Neural cell (in vitro differentiated cells): ENCODE measurements at regions not wholly inside any gene's neighbourhood (a gene's known extent, or its start where the extent isn't known, plus 50 kb on each side); places are given as distances from the start of the nearest gene placed in this dataset.

Experiments
- H2AFZ ChIP-seq: fragments of 200-600, 300-800 bp; sonication (generic), shearing (Covaris generic); 2 replicates; pipeline ENCODE4 v1.6.0; 2014; ENCODE audit warnings: low read depth, mild to moderate bottlenecking, antibody characterized with exemption, low read length, moderate library complexity
- H3F3A ChIP-seq: fragments of 200-600 bp; shearing (Covaris generic); 2 replicates; pipeline ENCODE4 v1.6.1; 2016; ENCODE audit warnings: mild to moderate bottlenecking, moderate library complexity, mixed read lengths, antibody characterized with exemption, low read length; ENCODE audit not compliant: insufficient read depth, poor library complexity, severe bottlenecking
- H3K27ac ChIP-seq: fragments of 200-600, 300-800 bp; sonication (generic), shearing (Covaris generic); 2 replicates; pipeline ENCODE4 v1.5.1; 2014; ENCODE audit warnings: mild to moderate bottlenecking, low read length, moderate library complexity
- H3K27me3 ChIP-seq: fragments of 300-800, 200-600 bp; sonication (generic), shearing (Covaris generic); 2 replicates; pipeline ENCODE4 v1.6.0; 2014; ENCODE audit warnings: mild to moderate bottlenecking, low read depth, low read length, moderate library complexity; ENCODE audit not compliant: insufficient read depth
- H3K36me3 ChIP-seq: fragments of 300-800, 200-600 bp; sonication (generic), shearing (Covaris generic); 2 replicates; pipeline ENCODE4 v1.5.1; 2014; ENCODE audit warnings: mild to moderate bottlenecking, antibody characterized with exemption, low read length, moderate library complexity; ENCODE audit not compliant: insufficient read depth
- H3K4me2 ChIP-seq: fragments of 300-800, 200-600 bp; sonication (generic), shearing (Covaris generic); 2 replicates; pipeline ENCODE4 v1.6.0; 2014; ENCODE audit warnings: mild to moderate bottlenecking, low read length
- H3K4me3 ChIP-seq: fragments of 300-800, 200-600 bp; sonication (generic), shearing (Covaris generic); 2 replicates; pipeline ENCODE4 v1.5.1; 2014; ENCODE audit warnings: mild to moderate bottlenecking, low read length, moderate library complexity
- H3K79me2 ChIP-seq: fragments of 200-600 bp; shearing (Covaris generic); replicated peaks from 2 replicates; pipeline ENCODE4 v1.6.0; 2014; ENCODE audit warnings: mild to moderate bottlenecking, low read length, moderate library complexity; ENCODE audit not compliant: insufficient read depth
- H3K9ac ChIP-seq: fragments of 300-800, 200-600 bp; sonication (generic), shearing (Covaris generic); 2 replicates; pipeline ENCODE4 v1.6.1; 2016; ENCODE audit warnings: mild to moderate bottlenecking, low read length, mixed read lengths
- H3K9me2 ChIP-seq: fragments of 200-600 bp; shearing (Covaris generic); 2 replicates; pipeline ENCODE4 v1.6.1; 2016; ENCODE audit warnings: mild to moderate bottlenecking, low read length, mixed read lengths; ENCODE audit not compliant: insufficient read depth
- H3K9me3 ChIP-seq: fragments of 200-600, 300-800 bp; sonication (generic), shearing (Covaris generic); 2 replicates; pipeline ENCODE4 v1.6.1; 2016; ENCODE audit warnings: mild to moderate bottlenecking, mixed run types, low read length, moderate library complexity, mixed read lengths
- H4K20me1 ChIP-seq: fragments of 200-600 bp; shearing (Covaris generic); 2 replicates; pipeline ENCODE4 v1.6.1; 2016; ENCODE audit warnings: mild to moderate bottlenecking, mixed run types; ENCODE audit not compliant: insufficient read depth
- EP300 ChIP-seq: fragments of 450-650 bp; conservative IDR thresholded peaks from 2 replicates; pipeline ENCODE4 v1.6.1; 2014; ENCODE audit warnings: antibody characterized with exemption, mild to moderate bottlenecking, moderate library complexity; ENCODE audit not compliant: poor library complexity, severe bottlenecking
- EZH2 ChIP-seq: fragments of 200-600, 300-800 bp; shearing (Covaris generic), sonication (generic); IDR thresholded peaks from 2 replicates; pipeline ENCODE4 v1.6.1; 2014; ENCODE audit warnings: antibody characterized with exemption, low read length, borderline replicate concordance, mild to moderate bottlenecking; ENCODE audit not compliant: insufficient read depth, poor library complexity, severe bottlenecking
- MXI1 ChIP-seq: fragments of 450-650 bp; conservative IDR thresholded peaks from 2 replicates; pipeline ENCODE4 v1.6.1; 2014; ENCODE audit warnings: antibody characterized with exemption, mild to moderate bottlenecking; ENCODE audit not compliant: poor library complexity, severe bottlenecking
- POLR2AphosphoS5 ChIP-seq: IDR thresholded peaks from 2 replicates; pipeline ENCODE4 v1.6.1; 2012
- RAD21 ChIP-seq: fragments of 450-650 bp; conservative IDR thresholded peaks from 2 replicates; pipeline ENCODE4 v1.6.1; 2014; ENCODE audit warnings: antibody characterized with exemption, mild to moderate bottlenecking, moderate library complexity
- SMC3 ChIP-seq: fragments of 450-650 bp; conservative IDR thresholded peaks from 2 replicates; pipeline ENCODE4 v1.6.1; 2014; ENCODE audit warnings: antibody characterized with exemption, mild to moderate bottlenecking, moderate library complexity; ENCODE audit not compliant: poor library complexity
- TAF1 ChIP-seq: IDR thresholded peaks from 2 replicates; pipeline ENCODE4 v1.6.1; 2012; ENCODE audit warnings: low read depth
- TF ChIP-seq, protein P1 (sequence below): fragments of 450-650 bp; IDR thresholded peaks from 2 replicates; pipeline ENCODE4 v1.5.1; 2014; ENCODE audit warnings: antibody characterized with exemption, mild to moderate bottlenecking, moderate library complexity; ENCODE audit not compliant: poor library complexity, severe bottlenecking
- TF ChIP-seq, protein P2 (sequence below): IDR thresholded peaks from 2 replicates; pipeline ENCODE4 v1.6.1; 2012; ENCODE audit warnings: borderline replicate concordance

DNA sequence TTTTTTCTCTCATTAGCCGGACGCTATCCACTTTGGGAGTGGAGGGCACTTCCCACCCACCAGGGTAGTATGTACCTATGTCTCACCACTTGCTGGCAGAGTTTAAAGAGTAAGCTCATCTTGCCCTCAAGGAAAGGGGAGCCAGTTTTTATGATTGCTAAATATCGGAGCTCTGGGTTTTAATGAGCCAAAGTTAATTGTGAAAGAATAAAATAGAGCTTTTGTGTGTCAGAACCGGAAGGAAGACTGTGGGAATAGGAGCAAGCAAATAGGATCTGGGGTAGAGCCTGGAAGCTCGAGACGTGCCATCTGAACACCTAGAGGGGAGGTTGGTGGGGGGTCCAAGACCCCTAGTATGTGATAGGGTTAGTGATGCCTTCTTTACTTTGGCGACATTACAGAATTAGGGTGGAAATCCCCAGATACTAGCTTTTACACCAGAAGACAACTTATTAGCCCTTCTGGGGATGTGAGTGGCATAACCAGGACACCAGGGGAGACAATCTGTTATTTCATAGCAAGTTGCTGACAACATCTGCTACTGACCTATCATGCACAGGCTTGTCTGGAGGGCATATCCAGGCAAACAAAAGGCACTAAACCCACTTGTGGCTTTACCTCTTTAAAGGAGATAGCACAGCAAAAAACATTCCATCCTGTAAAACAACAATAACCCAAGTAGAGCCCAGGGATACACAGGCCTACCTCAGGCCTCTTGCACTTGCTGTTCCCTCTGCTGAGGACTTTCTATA lies 333.8 kb downstream of the ZNF621 start:
- no peak overlapping the region for H3K27ac ChIP-seq
- H3F3A ChIP-seq = no peaks in the 10 kb centered on the region
- no peaks in the 10 kb centered on the region for H3K36me3 ChIP-seq
- no peaks in the 10 kb centered on the region for H3K9me2 ChIP-seq
- no peak for TF ChIP-seq TAF1
- TF ChIP-seq RAD21 = no peak
- TF ChIP-seq, protein P1, sequence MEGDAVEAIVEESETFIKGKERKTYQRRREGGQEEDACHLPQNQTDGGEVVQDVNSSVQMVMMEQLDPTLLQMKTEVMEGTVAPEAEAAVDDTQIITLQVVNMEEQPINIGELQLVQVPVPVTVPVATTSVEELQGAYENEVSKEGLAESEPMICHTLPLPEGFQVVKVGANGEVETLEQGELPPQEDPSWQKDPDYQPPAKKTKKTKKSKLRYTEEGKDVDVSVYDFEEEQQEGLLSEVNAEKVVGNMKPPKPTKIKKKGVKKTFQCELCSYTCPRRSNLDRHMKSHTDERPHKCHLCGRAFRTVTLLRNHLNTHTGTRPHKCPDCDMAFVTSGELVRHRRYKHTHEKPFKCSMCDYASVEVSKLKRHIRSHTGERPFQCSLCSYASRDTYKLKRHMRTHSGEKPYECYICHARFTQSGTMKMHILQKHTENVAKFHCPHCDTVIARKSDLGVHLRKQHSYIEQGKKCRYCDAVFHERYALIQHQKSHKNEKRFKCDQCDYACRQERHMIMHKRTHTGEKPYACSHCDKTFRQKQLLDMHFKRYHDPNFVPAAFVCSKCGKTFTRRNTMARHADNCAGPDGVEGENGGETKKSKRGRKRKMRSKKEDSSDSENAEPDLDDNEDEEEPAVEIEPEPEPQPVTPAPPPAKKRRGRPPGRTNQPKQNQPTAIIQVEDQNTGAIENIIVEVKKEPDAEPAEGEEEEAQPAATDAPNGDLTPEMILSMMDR = no peak
- no peak for TF ChIP-seq SMC3
- no peak for TF ChIP-seq EZH2
- TF ChIP-seq MXI1 = no peak
- no peak for TF ChIP-seq EP300
- TF ChIP-seq, protein P2, sequence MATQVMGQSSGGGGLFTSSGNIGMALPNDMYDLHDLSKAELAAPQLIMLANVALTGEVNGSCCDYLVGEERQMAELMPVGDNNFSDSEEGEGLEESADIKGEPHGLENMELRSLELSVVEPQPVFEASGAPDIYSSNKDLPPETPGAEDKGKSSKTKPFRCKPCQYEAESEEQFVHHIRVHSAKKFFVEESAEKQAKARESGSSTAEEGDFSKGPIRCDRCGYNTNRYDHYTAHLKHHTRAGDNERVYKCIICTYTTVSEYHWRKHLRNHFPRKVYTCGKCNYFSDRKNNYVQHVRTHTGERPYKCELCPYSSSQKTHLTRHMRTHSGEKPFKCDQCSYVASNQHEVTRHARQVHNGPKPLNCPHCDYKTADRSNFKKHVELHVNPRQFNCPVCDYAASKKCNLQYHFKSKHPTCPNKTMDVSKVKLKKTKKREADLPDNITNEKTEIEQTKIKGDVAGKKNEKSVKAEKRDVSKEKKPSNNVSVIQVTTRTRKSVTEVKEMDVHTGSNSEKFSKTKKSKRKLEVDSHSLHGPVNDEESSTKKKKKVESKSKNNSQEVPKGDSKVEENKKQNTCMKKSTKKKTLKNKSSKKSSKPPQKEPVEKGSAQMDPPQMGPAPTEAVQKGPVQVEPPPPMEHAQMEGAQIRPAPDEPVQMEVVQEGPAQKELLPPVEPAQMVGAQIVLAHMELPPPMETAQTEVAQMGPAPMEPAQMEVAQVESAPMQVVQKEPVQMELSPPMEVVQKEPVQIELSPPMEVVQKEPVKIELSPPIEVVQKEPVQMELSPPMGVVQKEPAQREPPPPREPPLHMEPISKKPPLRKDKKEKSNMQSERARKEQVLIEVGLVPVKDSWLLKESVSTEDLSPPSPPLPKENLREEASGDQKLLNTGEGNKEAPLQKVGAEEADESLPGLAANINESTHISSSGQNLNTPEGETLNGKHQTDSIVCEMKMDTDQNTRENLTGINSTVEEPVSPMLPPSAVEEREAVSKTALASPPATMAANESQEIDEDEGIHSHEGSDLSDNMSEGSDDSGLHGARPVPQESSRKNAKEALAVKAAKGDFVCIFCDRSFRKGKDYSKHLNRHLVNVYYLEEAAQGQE = no peak
- no peak for TF ChIP-seq POLR2AphosphoS5
- H3K4me3 ChIP-seq = no peak overlapping the region
- no peaks in the 10 kb centered on the region for H3K79me2 ChIP-seq
- no peak overlapping the region for H3K9ac ChIP-seq
- no peak overlapping the region for H3K4me2 ChIP-seq
- H3K9me3 ChIP-seq = no peaks in the 10 kb centered on the region
- H3K27me3 ChIP-seq = no peaks in the 10 kb centered on the region
- H2AFZ ChIP-seq = no peak overlapping the region
- H4K20me1 ChIP-seq = no peaks in the 10 kb centered on the region

DNA sequence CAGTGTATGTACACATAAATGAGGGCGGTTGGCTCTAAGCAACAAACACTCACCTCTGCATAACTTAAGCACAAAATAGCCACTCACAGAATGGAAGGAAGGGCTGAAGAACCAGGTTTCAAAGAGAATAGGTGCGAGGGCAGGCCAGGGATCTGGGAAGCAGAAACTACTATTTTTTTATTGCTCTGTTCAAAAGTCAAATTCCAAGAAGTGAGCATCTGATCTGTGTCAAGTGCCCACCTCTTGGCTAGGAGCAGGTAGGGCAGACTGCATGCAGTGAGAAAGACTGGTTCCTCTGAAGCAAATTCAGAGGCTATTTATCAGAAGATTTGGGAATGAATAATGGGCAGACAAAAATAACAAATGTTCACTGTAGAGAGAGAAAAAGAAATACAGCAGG lies 336.4 kb upstream of the CTNNB1 start:
- no peak overlapping the region for H3K4me3 ChIP-seq
- no peaks in the 10 kb centered on the region for H3F3A ChIP-seq
- no peaks in the 10 kb centered on the region for H3K9me2 ChIP-seq
- TF ChIP-seq TAF1 = no peak
- TF ChIP-seq POLR2AphosphoS5 = no peak
- TF ChIP-seq EP300 = no peak
- no peak for TF ChIP-seq RAD21
- TF ChIP-seq EZH2 = no peak
- TF ChIP-seq MXI1 = no peak
- no peak for TF ChIP-seq SMC3
- TF ChIP-seq, protein P1 = no peak
- TF ChIP-seq, protein P2 = no peak
- no peaks in the 10 kb centered on the region for H3K27me3 ChIP-seq
- H3K4me2 ChIP-seq = no peak overlapping the region
- no peak overlapping the region for H3K27ac ChIP-seq
- no peaks in the 10 kb centered on the region for H3K79me2 ChIP-seq
- no peaks in the 10 kb centered on the region for H3K36me3 ChIP-seq
- H3K9me3 ChIP-seq = no peaks in the 10 kb centered on the region
- H3K9ac ChIP-seq = no peak overlapping the region
- no peaks in the 10 kb centered on the region for H4K20me1 ChIP-seq
- no peak overlapping the region for H2AFZ ChIP-seq
